Right ventricle myocardium superior (tissue), 1 donor: ENCODE measurements at regions not wholly inside any gene's neighbourhood (a gene's known extent, or its start where the extent isn't known, plus 50 kb on each side); places are given as distances from the start of the nearest gene placed in this dataset.

Experiments
- ATAC-seq: fragments of 200-7000 bp; cut with Tn5 transposase; one replicate; pipeline ENCODE4 v1.9.1; 2020; ENCODE audit warnings: mild to moderate bottlenecking; ENCODE audit not compliant: poor library complexity
- DNase-seq: peaks from one replicate; pipeline ENCODE4 v3.0.0-alpha.2; 2020
- intact Hi-C: fragments of 100-400 bp; cut with DNase I; formaldehyde crosslinking; loops from one replicate; pipeline ENCODE4 v1.11.2; 2022
- donor health status: DM: no; HTN: yes; CAD: no; lungs with severe emphysema.

- intact Hi-C loops, result no loop called here
- DNase-seq, result no peak
- no peak for ATAC-seq
Measured at GRCh38 chr16:50942143-50942542, 200.3 kb downstream of the CYLD start.

GRCh38 chr16:50941681-50942080, 199.8 kb downstream of the CYLD start:
- intact Hi-C loops, result no loop called here
- DNase-seq (no peak), ATAC-seq (no peak)

GRCh38 chr16:50940275-50940854, 198.5 kb downstream of the CYLD start:
- DNase-seq (no peak), ATAC-seq (no peak)
- intact Hi-C loops, result no loop called here

- ATAC-seq, result no peak
- intact Hi-C loops, result no loop called here
- no peak for DNase-seq
Measured at GRCh38 chr16:50939356-50939755, 197.5 kb downstream of the CYLD start.

- ATAC-seq, result no peak
- no peak for DNase-seq
- intact Hi-C loops, result no loop called here
Measured at GRCh38 chr16:50938932-50939331, 197.0 kb downstream of the CYLD start.

GRCh38 chr16:50933262-50933661, 191.4 kb downstream of the CYLD start:
- ATAC-seq, result no peak
- no peak for DNase-seq
- intact Hi-C loops, result no loop called here

GRCh38 chr16:50932348-50932935, 190.6 kb downstream of the CYLD start:
- intact Hi-C loops, result no loop called here
- ATAC-seq, result no peak

GRCh38 chr16:50928065-50928464, 186.2 kb downstream of the CYLD start:
- no peak for DNase-seq
- intact Hi-C loops, result no loop called here
- ATAC-seq, result no peak

More at GRCh38 chr16:50932348-50932935, 190.6 kb downstream of the CYLD start:
- DNase-seq, result no peak

GRCh38 chr16:50925758-50926357, 184.0 kb downstream of the CYLD start:
- DNase-seq (no peak), ATAC-seq (no peak)
- intact Hi-C loops, result no loop called here

- no peak for DNase-seq
- no peak for ATAC-seq
- intact Hi-C loops, result no loop called here
Measured at GRCh38 chr16:50924759-50925545, 183.1 kb downstream of the CYLD start.

GRCh38 chr16:50917950-50918703, 176.2 kb downstream of the CYLD start:
- no peak for ATAC-seq
- intact Hi-C loops, result no loop called here
- no peak for DNase-seq

GRCh38 chr16:50916040-50916439, 174.2 kb downstream of the CYLD start:
- no peak for ATAC-seq
- no peak for DNase-seq
- intact Hi-C loops, result no loop called here

GRCh38 chr16:50915120-50915519, 173.2 kb downstream of the CYLD start:
- intact Hi-C loops, result no loop called here
- no peak for DNase-seq
- ATAC-seq, result no peak

- no peak for ATAC-seq
- intact Hi-C loops, result no loop called here
- DNase-seq, result no peak
Measured at GRCh38 chr16:50910736-50911100, 168.8 kb downstream of the CYLD start.

GRCh38 chr16:50909831-50910735, 168.2 kb downstream of the CYLD start:
- ATAC-seq, result no peak
- intact Hi-C loops, result no loop called here
- DNase-seq, result no peak

- intact Hi-C loops, result no loop called here
- DNase-seq (no peak), ATAC-seq (no peak)
Measured at GRCh38 chr16:50908468-50908867, 166.6 kb downstream of the CYLD start.

- ATAC-seq (no peak), DNase-seq (no peak)
- intact Hi-C loops, result no loop called here
Measured at GRCh38 chr16:50906454-50906853, 164.6 kb downstream of the CYLD start.

GRCh38 chr16:50902457-50902856, 160.6 kb downstream of the CYLD start:
- ATAC-seq (no peak), DNase-seq (no peak)
- intact Hi-C loops, result no loop called here
